Heart right ventricle (tissue), 16 donors: ENCODE measurements at regions not wholly inside any gene's neighbourhood (a gene's known extent, or its start where the extent isn't known, plus 50 kb on each side); places are given as distances from the start of the nearest gene placed in this dataset.

Source experiments
- ATAC-seq, 8 donors: fragments of 200-7000 bp; cut with Tn5 transposase; one replicate each; pipeline ENCODE4 v1.9.1; 2020; ENCODE audit warnings: mild to moderate bottlenecking in 8 of 8, moderate library complexity in 8 of 8, moderate number of reproducible peaks in 1 of 8
- DNase-seq, 2 donors: peaks; one replicate each; pipeline ENCODE4 v3.0.0-alpha.2; 2020
- H3K27ac ChIP-seq, 10 donors: fragments of 200-600 bp; sonication (generic) in 2 of 10; one replicate each; pipeline versions ENCODE4 v1.5.0 to v1.8.0; 2020 to 2022; ENCODE audit warnings: mild to moderate bottlenecking in 3 of 10
- H3K27me3 ChIP-seq, 7 donors: fragments of 200-600 bp; one replicate each; pipeline ENCODE4 v1.8.0; 2021 to 2022; ENCODE audit warnings: mild to moderate bottlenecking in 2 of 7
- H3K36me3 ChIP-seq, 9 donors: fragments of 200-600 bp; sonication (generic) in 1 of 9; one replicate each; pipeline versions ENCODE4 v1.5.0 to v1.8.0; 2020 to 2022; ENCODE audit warnings: mild to moderate bottlenecking in 2 of 9
- H3K4me1 ChIP-seq, 9 donors: fragments of 200-600 bp; sonication (generic) in 1 of 9; one replicate each; pipeline versions ENCODE4 v1.5.0 to v1.8.0; 2020 to 2022; ENCODE audit warnings: mild to moderate bottlenecking in 4 of 9
- H3K4me3 ChIP-seq, 10 donors: fragments of 200-600 bp; sonication (generic) in 2 of 10; one replicate each; pipeline versions ENCODE4 v1.5.0 to v1.8.0; 2020 to 2022; ENCODE audit warnings: mild to moderate bottlenecking in 7 of 10, moderate library complexity in 2 of 10
- H3K9me3 ChIP-seq, 11 donors: fragments of 200-600 bp in 10 of 11; sonication (generic) in 2 of 11; one replicate each; pipeline versions ENCODE4 v1.5.0 to v1.8.0; 2013 to 2022; ENCODE audit warnings: mild to moderate bottlenecking in 2 of 11, control low read depth in 1 of 11, moderate library complexity in 1 of 11
- WGBS, 2 donors: extraction: QIAGEN DNeasy Blood & Tissue Kit; methylation state at CpG; one replicate each; pipeline ENCODE4 v1.1.7; 2013; ENCODE audit warnings: inconsistent platforms in 1 of 2; 5-methylcytosine and 5-hydroxymethylcytosine counted together
- intact Hi-C, 10 donors: fragments of 100-400 bp; cut with DNase I; formaldehyde crosslinking; loops; one replicate each; pipeline versions ENCODE4 v1.11.1 to v1.14.2; 2022
- TF ChIP-seq, protein P1 (sequence below), 9 donors: fragments of 200-600 bp; sonication (generic) in 2 of 9; IDR thresholded peaks; one replicate each; pipeline versions ENCODE4 v1.5.0 to v1.8.0; 2021 to 2022; ENCODE audit warnings: antibody characterized with exemption in 9 of 9, mild to moderate bottlenecking in 5 of 9, moderate library complexity in 1 of 9
- donor health status: Arrhythmogenic right ventricular cardiomyopathy.
- donor health status: ischemic (EF 13 %, LVEDD 7.1; RV severe dilation, severe dysfunction).
- donor health status: healthy with polysubstance abuse.
- donor health status: DM: no; HTN: yes; CAD: no.
- donor health status: DM: no; HTN: no; CAD: no.
- donor health status: ischemic (EF 25% LVEDD 6.9; RV normal size, moderate dysfunction).
- donor health status: ischemic (EF 25% LVEDD 5.7; RV mildly dilated, moderate dysfunction).
- donor health status: healthy.
- donor health status: DM: yes; HTN: yes; CAD: no.
- donor health status: Ischemic cardiomyopathy.
- donor health status: ischemic (EF 35%, LVEDD 5.7; RV mildly dilated, moderate dysfunction).
- donor health status: nonischemic (EF 11% LVEDD 7.7; RV severe dilation, severe dysfunction).
- donor health status: DM: yes; HTN: yes; CAD: no.
- donor health status: PGD.
- donor health status: ischemic (EF 29% LVEDD 5.4; RV normal size, mild dysfunction).
- donor health status: nonischemic (EF 23%, LVEDD 6.1; RV moderate dilation, normal function).

DNA sequence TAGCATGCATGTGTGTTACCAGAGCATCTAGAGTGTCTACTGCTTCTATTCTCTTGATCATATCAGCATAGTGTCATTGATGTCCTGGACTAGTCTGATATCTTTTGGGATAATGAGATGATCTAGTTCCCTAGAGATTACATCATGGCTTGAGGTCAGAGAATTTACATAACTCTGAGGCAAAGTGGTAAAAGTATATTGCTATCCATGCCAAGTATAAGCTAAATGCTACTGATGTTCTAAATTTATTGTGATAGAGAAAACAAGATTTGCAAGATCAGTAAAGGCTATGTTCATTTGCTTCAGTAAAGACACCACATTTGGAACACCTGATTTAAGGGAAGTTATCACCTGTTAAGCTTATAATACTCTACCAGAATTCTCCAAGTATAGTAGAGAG, 280.7 kb upstream of the PSMD7 start:
- intact Hi-C loops: no loop called here
- DNase-seq (no peak), ATAC-seq (no peak)
- H3K36me3 ChIP-seq: no peaks in the 10 kb centered on the region
- TF ChIP-seq, protein P1, sequence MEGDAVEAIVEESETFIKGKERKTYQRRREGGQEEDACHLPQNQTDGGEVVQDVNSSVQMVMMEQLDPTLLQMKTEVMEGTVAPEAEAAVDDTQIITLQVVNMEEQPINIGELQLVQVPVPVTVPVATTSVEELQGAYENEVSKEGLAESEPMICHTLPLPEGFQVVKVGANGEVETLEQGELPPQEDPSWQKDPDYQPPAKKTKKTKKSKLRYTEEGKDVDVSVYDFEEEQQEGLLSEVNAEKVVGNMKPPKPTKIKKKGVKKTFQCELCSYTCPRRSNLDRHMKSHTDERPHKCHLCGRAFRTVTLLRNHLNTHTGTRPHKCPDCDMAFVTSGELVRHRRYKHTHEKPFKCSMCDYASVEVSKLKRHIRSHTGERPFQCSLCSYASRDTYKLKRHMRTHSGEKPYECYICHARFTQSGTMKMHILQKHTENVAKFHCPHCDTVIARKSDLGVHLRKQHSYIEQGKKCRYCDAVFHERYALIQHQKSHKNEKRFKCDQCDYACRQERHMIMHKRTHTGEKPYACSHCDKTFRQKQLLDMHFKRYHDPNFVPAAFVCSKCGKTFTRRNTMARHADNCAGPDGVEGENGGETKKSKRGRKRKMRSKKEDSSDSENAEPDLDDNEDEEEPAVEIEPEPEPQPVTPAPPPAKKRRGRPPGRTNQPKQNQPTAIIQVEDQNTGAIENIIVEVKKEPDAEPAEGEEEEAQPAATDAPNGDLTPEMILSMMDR (IDR thresholded peaks at IDR 0.05): no peak
- no peak overlapping the region for H3K27ac ChIP-seq
- H3K9me3 ChIP-seq: no peaks in the 10 kb centered on the region
- H3K4me3 ChIP-seq: no peak overlapping the region
- H3K4me1 ChIP-seq: no peaks in the 10 kb centered on the region
- peaks cover 0 to 11% (median 0%) of the 10 kb centered on the region in 7 donors for H3K27me3 ChIP-seq

DNA sequence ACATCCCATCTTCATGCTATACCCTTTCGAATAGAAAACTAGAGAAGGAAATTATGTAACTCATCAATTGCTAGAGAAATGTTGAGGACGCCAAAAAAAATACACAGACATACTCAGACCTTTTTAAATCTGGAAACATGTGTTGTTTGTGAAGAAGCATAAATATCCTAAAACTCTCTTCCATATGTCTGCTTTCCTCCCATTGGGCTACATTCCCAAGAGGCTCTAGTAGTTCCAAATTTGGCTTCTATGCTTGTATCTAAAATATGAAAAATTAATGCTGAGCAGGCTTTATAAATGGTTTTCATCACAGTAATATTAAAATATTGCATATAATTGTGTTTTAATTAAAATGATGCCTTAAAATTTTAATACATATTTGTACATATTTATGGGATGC, 297.9 kb upstream of the PSMD7 start:
- intact Hi-C loops: no loop called here
- peaks cover 0 to 31% (median 7%) of the 10 kb centered on the region in 11 donors for H3K9me3 ChIP-seq
- no peak for ATAC-seq
- no peaks in the 10 kb centered on the region for H3K36me3 ChIP-seq
- no peaks in the 10 kb centered on the region for H3K4me1 ChIP-seq
- H3K4me3 ChIP-seq: no peak overlapping the region
- no peak for DNase-seq
- H3K27me3 ChIP-seq: no peaks in the 10 kb centered on the region
- no peak overlapping the region for H3K27ac ChIP-seq
- TF ChIP-seq, protein P1 (IDR thresholded peaks at IDR 0.05): no peak
- 43 to 62% methylated on average over 2 of the region's 2 CpGs for WGBS, 2 donors

- DNase-seq: no peak
- no peaks in the 10 kb centered on the region for H3K36me3 ChIP-seq
- no peak overlapping the region for H3K27ac ChIP-seq
- intact Hi-C loops: no loop called here
- peaks cover 0 to 23% (median 3%) of the 10 kb centered on the region in 11 donors for H3K9me3 ChIP-seq
- H3K4me1 ChIP-seq: no peaks in the 10 kb centered on the region
- TF ChIP-seq, protein P1 (IDR thresholded peaks at IDR 0.05): no peak
- no peaks in the 10 kb centered on the region for H3K27me3 ChIP-seq
- ATAC-seq: no peak
- WGBS, 2 donors: 49 to 51% methylated on average over 4 of the region's 4 CpGs
- no peak overlapping the region for H3K4me3 ChIP-seq
Measured at GRCh38 chr16:73997971-73998370, 298.6 kb upstream of the PSMD7 start.

GRCh38 chr16:73997340-73997711, 299.3 kb upstream of the PSMD7 start:
- DNase-seq (no peak), ATAC-seq (no peak)
- no peaks in the 10 kb centered on the region for H3K36me3 ChIP-seq
- no peak overlapping the region for H3K4me3 ChIP-seq
- TF ChIP-seq, protein P1 (IDR thresholded peaks at IDR 0.05): no peak
- no peaks in the 10 kb centered on the region for H3K27me3 ChIP-seq
- intact Hi-C loops: no loop called here
- peaks cover 0 to 17% (median 0%) of the 10 kb centered on the region in 11 donors for H3K9me3 ChIP-seq
- WGBS, 2 donors: 67 to 71% methylated on average over 3 of the region's 3 CpGs
- no peak overlapping the region for H3K27ac ChIP-seq
- no peaks in the 10 kb centered on the region for H3K4me1 ChIP-seq
